Neural progenitor cell (in vitro differentiated cells): ENCODE measurements at regions not wholly inside any gene's neighbourhood (a gene's known extent, or its start where the extent isn't known, plus 50 kb on each side); places are given as distances from the start of the nearest gene placed in this dataset. TPM values are rescaled to one million over a fixed set of nuclear protein-coding genes. Genes with fewer than 3 reads are reported as not detected.

ENCODE experiments used
- DNase-seq: peaks from one replicate; pipeline ENCODE4 v3.0.0-alpha.2; 2016; ENCODE audit warnings: low spot score
- H2AFZ ChIP-seq: fragments of 200-600 bp; sonication (generic); replicated peaks from 2 replicates; pipeline ENCODE4 v1.6.1; 2016; ENCODE audit warnings: antibody characterized with exemption
- H3F3A ChIP-seq: fragments of 200-600 bp; sonication (generic); 2 replicates; pipeline ENCODE4 v1.6.1; 2016; ENCODE audit warnings: antibody characterized with exemption, low read depth
- H3K27ac ChIP-seq: fragments of 200-600 bp; sonication (generic); 2 replicates; pipeline ENCODE4 v1.5.1; 2016; ENCODE audit warnings: mild to moderate bottlenecking
- H3K27me3 ChIP-seq: fragments of 200-600 bp; sonication (generic); 2 replicates; pipeline ENCODE4 v1.6.1; 2016; ENCODE audit warnings: mild to moderate bottlenecking, moderate library complexity
- H3K36me3 ChIP-seq: fragments of 200-600 bp; sonication (generic); 2 replicates; pipeline ENCODE4 v1.5.1; 2016
- H3K4me1 ChIP-seq: fragments of 200-600 bp; sonication (generic); 2 replicates; pipeline ENCODE4 v1.6.1; 2016; ENCODE audit warnings: mixed run types
- H3K4me2 ChIP-seq: fragments of 200-600 bp; sonication (generic); 2 replicates; pipeline ENCODE4 v1.6.1; 2016
- H3K4me3 ChIP-seq: fragments of 200-600 bp; sonication (generic); 2 replicates; pipeline ENCODE4 v1.5.1; 2016
- H3K79me2 ChIP-seq: fragments of 200-600 bp; sonication (generic); 2 replicates; pipeline ENCODE4 v1.6.1; 2016; ENCODE audit warnings: low read depth
- H3K9ac ChIP-seq: fragments of 200-600 bp; sonication (generic); 2 replicates; pipeline ENCODE4 v1.6.1; 2016
- H3K9me3 ChIP-seq: fragments of 200-600 bp; sonication (generic); 2 replicates; pipeline ENCODE4 v1.5.1; 2016; ENCODE audit warnings: low read depth
- H4K20me1 ChIP-seq: fragments of 200-600 bp; sonication (generic); 2 replicates; pipeline ENCODE4 v1.6.1; 2016; ENCODE audit warnings: low read depth
- H3K27ac Mint-ChIP-seq: 3 replicates; pipeline ENCODE4 v1.8.0; 2021; ENCODE audit warnings: mixed read lengths
- H3K27me3 Mint-ChIP-seq: 2 replicates; pipeline ENCODE4 v1.8.0; 2022; ENCODE audit warnings: low read depth, mild to moderate bottlenecking, inconsistent platforms, moderate library complexity, mixed read lengths; ENCODE audit not compliant: insufficient read depth
- H3K36me3 Mint-ChIP-seq: 3 replicates; pipeline ENCODE4 v1.8.0; 2021; ENCODE audit warnings: mixed read lengths
- H3K4me1 Mint-ChIP-seq: 3 replicates; pipeline ENCODE4 v1.8.0; 2021; ENCODE audit warnings: mixed read lengths
- H3K4me3 Mint-ChIP-seq: 3 replicates; pipeline ENCODE4 v1.8.0; 2021; ENCODE audit warnings: mild to moderate bottlenecking, moderate library complexity, mixed read lengths
- H3K9me3 Mint-ChIP-seq: 3 replicates; pipeline ENCODE4 v1.8.0; 2020; ENCODE audit warnings: mixed read lengths
- EZH2 ChIP-seq: fragments of 200-600 bp; sonication (generic); IDR thresholded peaks from 2 replicates; pipeline ENCODE4 v1.6.1; 2017; ENCODE audit warnings: antibody characterized with exemption, mild to moderate bottlenecking, moderate library complexity
- EZH2phosphoT487 ChIP-seq: fragments of 200-600 bp; sonication (generic); IDR thresholded peaks from 2 replicates; pipeline ENCODE4 v1.6.1; 2017; ENCODE audit warnings: antibody characterized with exemption
- small RNA-seq: library from RNA; depleted of rRNA; stranded (forward); fragments of <200 nt; gene quantifications from one replicate; pipeline ENCODE3, GENCODE V24; 2015
- TF ChIP-seq, protein P1 (sequence below): fragments of 200-600 bp; sonication (generic); IDR thresholded peaks from 2 replicates; pipeline ENCODE4 v1.5.1; 2017; ENCODE audit warnings: antibody characterized with exemption, mild to moderate bottlenecking

DNA sequence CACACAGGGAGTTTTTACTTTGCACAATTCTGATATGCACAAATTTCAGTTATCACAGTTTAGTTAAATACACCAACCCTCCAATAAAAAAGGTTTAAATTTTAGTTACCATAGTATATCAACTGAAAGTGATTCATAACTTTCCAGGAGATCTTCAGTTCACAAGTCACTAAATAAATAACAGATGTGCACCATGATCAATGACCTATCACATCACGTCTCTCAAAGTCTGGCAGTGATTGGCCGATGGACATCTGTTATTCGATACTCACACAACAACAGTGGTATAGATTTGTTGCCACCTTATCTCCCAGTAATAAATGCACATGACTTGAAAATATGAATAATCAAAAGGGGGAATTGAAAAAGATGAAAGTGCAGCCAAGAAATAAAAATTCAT lies 66.8 kb upstream of the PTCHD4 start:
- H3K27me3 Mint-ChIP-seq = peaks cover 2% of the 10 kb centered on the region
- no peak for TF ChIP-seq EZH2phosphoT487
- no peak for TF ChIP-seq EZH2
- TF ChIP-seq, protein P1, sequence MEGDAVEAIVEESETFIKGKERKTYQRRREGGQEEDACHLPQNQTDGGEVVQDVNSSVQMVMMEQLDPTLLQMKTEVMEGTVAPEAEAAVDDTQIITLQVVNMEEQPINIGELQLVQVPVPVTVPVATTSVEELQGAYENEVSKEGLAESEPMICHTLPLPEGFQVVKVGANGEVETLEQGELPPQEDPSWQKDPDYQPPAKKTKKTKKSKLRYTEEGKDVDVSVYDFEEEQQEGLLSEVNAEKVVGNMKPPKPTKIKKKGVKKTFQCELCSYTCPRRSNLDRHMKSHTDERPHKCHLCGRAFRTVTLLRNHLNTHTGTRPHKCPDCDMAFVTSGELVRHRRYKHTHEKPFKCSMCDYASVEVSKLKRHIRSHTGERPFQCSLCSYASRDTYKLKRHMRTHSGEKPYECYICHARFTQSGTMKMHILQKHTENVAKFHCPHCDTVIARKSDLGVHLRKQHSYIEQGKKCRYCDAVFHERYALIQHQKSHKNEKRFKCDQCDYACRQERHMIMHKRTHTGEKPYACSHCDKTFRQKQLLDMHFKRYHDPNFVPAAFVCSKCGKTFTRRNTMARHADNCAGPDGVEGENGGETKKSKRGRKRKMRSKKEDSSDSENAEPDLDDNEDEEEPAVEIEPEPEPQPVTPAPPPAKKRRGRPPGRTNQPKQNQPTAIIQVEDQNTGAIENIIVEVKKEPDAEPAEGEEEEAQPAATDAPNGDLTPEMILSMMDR = no peak
- no peaks in the 10 kb centered on the region for H3K4me1 Mint-ChIP-seq
- H3K4me3 ChIP-seq = no peak overlapping the region
- H3K9me3 Mint-ChIP-seq = no peaks in the 10 kb centered on the region
- H3K36me3 ChIP-seq = no peaks in the 10 kb centered on the region
- no peaks in the 10 kb centered on the region for H3F3A ChIP-seq
- no peaks in the 10 kb centered on the region for H3K79me2 ChIP-seq
- no peaks in the 10 kb centered on the region for H3K27me3 ChIP-seq
- H3K9me3 ChIP-seq = no peaks in the 10 kb centered on the region
- H3K4me2 ChIP-seq = no peak overlapping the region
- H4K20me1 ChIP-seq = no peaks in the 10 kb centered on the region
- H3K36me3 Mint-ChIP-seq = no peaks in the 10 kb centered on the region
- no peak for DNase-seq
- H2AFZ ChIP-seq = no peak overlapping the region
- no peaks in the 10 kb centered on the region for H3K4me1 ChIP-seq
- H3K9ac ChIP-seq = no peak overlapping the region
- H3K4me3 Mint-ChIP-seq = no peak overlapping the region
- no peak overlapping the region for H3K27ac Mint-ChIP-seq
- no peak overlapping the region for H3K27ac ChIP-seq

DNA sequence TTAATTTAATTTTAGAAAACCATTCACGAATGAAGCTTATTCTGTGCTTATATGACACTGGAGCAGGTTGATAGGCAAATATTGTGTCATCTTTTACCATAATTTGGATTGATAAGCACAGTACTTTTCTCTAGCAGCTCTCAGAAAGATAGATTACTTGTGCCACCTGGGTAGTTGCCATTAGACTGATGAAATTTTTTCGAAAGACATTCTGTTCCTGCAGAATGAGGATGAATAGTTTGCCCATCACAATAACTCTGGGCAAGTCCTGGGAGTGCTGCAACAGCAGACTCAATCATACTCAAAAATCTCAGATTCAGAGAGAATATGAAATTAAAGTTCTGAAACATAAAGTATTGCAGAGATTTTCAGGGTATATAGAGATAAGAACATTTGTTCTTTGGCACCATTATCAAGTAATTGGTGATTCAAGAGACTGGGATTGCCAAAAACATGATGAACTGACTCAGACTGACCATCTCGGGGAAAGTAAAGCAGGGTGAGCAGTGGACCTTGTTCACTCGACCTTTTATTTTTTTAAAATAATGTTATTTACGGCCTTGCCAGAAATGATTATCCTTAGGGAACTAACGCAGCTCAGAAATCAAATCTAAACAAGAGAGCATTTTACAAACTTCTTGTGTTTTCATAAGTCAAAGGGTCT lies 65.8 kb upstream of the PTCHD4 start:
- Histone ChIP-seq H3K4me3 (no peak overlapping the region), H3K4me1 (no peaks in the 10 kb centered on the region), H3K9me3 (no peaks in the 10 kb centered on the region), H3K27ac (no peak overlapping the region), H3K4me2 (no peak overlapping the region), H4K20me1 (no peaks in the 10 kb centered on the region), H3K9ac (no peak overlapping the region), H3K36me3 (no peaks in the 10 kb centered on the region), H2AFZ (no peak overlapping the region), H3K79me2 (no peaks in the 10 kb centered on the region), H3F3A (no peaks in the 10 kb centered on the region), H3K27me3 (no peaks in the 10 kb centered on the region)
- no peak for TF ChIP-seq EZH2
- TF ChIP-seq, protein P1 = no peak
- no peak for TF ChIP-seq EZH2phosphoT487
- H3K9me3 Mint-ChIP-seq = no peaks in the 10 kb centered on the region
- H3K4me1 Mint-ChIP-seq = no peaks in the 10 kb centered on the region
- H3K4me3 Mint-ChIP-seq = no peak overlapping the region
- no peak for DNase-seq
- no peaks in the 10 kb centered on the region for H3K36me3 Mint-ChIP-seq
- peaks cover 2% of the 10 kb centered on the region for H3K27me3 Mint-ChIP-seq
- no peak overlapping the region for H3K27ac Mint-ChIP-seq

DNA sequence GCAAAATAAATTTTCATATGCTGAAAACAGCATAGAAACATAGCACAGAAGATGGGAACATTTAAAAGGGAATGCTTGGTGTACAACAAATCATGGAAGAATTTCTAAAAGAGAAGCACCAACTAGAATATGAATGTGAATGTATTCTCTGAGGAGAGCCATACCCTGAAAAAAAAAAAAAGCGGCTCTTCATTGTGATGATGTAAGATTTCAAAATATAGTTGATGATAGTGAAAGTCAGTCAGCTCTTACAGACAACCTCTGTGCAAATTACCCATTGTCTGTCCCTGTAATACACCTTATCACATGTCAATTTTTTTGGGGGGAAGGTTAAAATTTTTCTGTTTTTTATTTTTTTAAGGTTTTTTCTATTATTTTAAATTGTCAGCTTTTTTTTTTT lies 58.6 kb upstream of the PTCHD4 start:
- Mint-ChIP-seq H3K4me3 (no peak overlapping the region), H3K27me3 (no peaks in the 10 kb centered on the region), H3K9me3 (no peaks in the 10 kb centered on the region), H3K27ac (no peak overlapping the region), H3K4me1 (no peaks in the 10 kb centered on the region), H3K36me3 (no peaks in the 10 kb centered on the region)
- no peak for DNase-seq
- H3K4me3 ChIP-seq = no peak overlapping the region
- no peaks in the 10 kb centered on the region for H3K4me1 ChIP-seq
- no peaks in the 10 kb centered on the region for H3K27me3 ChIP-seq
- H4K20me1 ChIP-seq = no peaks in the 10 kb centered on the region
- H3K4me2 ChIP-seq = no peak overlapping the region
- no peak overlapping the region for H3K9ac ChIP-seq
- H3K36me3 ChIP-seq = no peaks in the 10 kb centered on the region
- H3K79me2 ChIP-seq = no peaks in the 10 kb centered on the region
- no peaks in the 10 kb centered on the region for H3K9me3 ChIP-seq
- TF ChIP-seq EZH2 = no peak
- TF ChIP-seq EZH2phosphoT487 = no peak
- TF ChIP-seq, protein P1 = no peak
- no peaks in the 10 kb centered on the region for H3F3A ChIP-seq
- H2AFZ ChIP-seq = no peak overlapping the region
- H3K27ac ChIP-seq = no peak overlapping the region

Small RNAs in the stretch of these regions (small RNA-seq; reads per million reads assigned to genes)
- gene FO393413.1 = not detected
- not detected for gene RNU7-65P
